BLaER1 treated with 17β-estradiol and CSF1 and Interleukin-3, amounts not matched to agents 10 nM and 100 nM (cell line): ENCODE measurements at regions not wholly inside any gene's neighbourhood (a gene's known extent, or its start where the extent isn't known, plus 50 kb on each side); places are given as distances from the start of the nearest gene placed in this dataset.

Experiments used
- H3K27ac ChIP-seq, 11 experiments: shearing (Covaris generic); formaldehyde crosslinking; 2 replicates each; pipeline ENCODE4 v1.8.1; 2022
- H3K27me3 ChIP-seq, 11 experiments: shearing (Covaris generic); formaldehyde crosslinking; 2 replicates each; pipeline ENCODE4 v1.8.1; 2022
- H3K36me3 ChIP-seq, 11 experiments: shearing (Covaris generic); formaldehyde crosslinking; 2 replicates each; pipeline ENCODE4 v1.8.1; 2022
- H3K4me1 ChIP-seq, 10 experiments: shearing (Covaris generic); formaldehyde crosslinking; 2 replicates each; pipeline ENCODE4 v1.8.1; 2022
- H3K4me2 ChIP-seq, 11 experiments: shearing (Covaris generic); formaldehyde crosslinking; 2 replicates each; pipeline ENCODE4 v1.8.1; 2022
- H3K4me3 ChIP-seq, 10 experiments: shearing (Covaris generic); formaldehyde crosslinking; 2 replicates each; pipeline ENCODE4 v1.8.1; 2022
- H3K9ac ChIP-seq, 11 experiments: shearing (Covaris generic); formaldehyde crosslinking; 2 replicates each; pipeline ENCODE4 v1.8.1; 2022
- H3K9me3 ChIP-seq, 11 experiments: shearing (Covaris generic); formaldehyde crosslinking; replicated peaks in 1 of 11; 2 replicates each; pipeline ENCODE4 v1.8.1; 2022
- H4K20me1 ChIP-seq, 11 experiments: shearing (Covaris generic); formaldehyde crosslinking; 2 replicates each; pipeline ENCODE4 v1.8.1; 2022
- Cebpa-rat ChIP-seq, 11 experiments: shearing (Covaris generic); IDR thresholded peaks; 2 replicates each; pipeline ENCODE4 v1.8.1; 2022

DNA sequence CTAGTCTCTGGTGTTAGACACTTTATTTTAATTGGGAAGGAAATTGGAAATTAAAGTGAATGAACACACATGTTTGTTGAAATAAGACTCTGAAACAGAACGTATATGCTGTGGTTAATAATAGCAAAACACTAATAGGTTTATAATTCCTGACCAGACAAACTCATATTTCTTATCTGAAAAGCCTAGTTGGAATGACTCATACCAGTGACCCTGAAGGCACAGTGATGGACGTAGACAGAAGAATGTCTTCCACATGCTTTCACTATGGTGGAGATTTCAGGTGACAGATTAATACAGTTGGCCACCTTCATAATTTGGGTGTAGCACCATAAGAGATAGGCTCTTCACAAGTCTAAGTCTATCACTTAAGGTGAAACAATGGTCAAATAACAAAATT lies 83.0 kb upstream of the COL11A1 start:
- no peak for TF ChIP-seq Cebpa-rat (IDR thresholded peaks at IDR 0.05)
- Histone ChIP-seq H3K4me1 (no peaks in the 10 kb centered on the region), H3K4me3 (no peak overlapping the region), H3K9ac (no peak overlapping the region), H4K20me1 (no peaks in the 10 kb centered on the region), H3K4me2 (no peak overlapping the region), H3K36me3 (no peaks in the 10 kb centered on the region), H3K9me3 (0 out of 22 replicates have a peak, but pooled peaks cover 0 to 1% (median 0%) of the 10 kb centered on the region in 11 experiments), H3K27ac (no peak overlapping the region), H3K27me3 (no peaks in the 10 kb centered on the region)

- peaks cover 0 to 7% (median 0%) of the 10 kb centered on the region in 11 experiments; a peak in 2 of 22 replicates for H3K9me3 ChIP-seq
- no peaks in the 10 kb centered on the region for H3K27me3 ChIP-seq
- no peak overlapping the region for H3K4me2 ChIP-seq
- no peak overlapping the region for H3K9ac ChIP-seq
- no peak overlapping the region for H3K4me3 ChIP-seq
- TF ChIP-seq Cebpa-rat (IDR thresholded peaks at IDR 0.05) = no peak
- H3K36me3 ChIP-seq = no peaks in the 10 kb centered on the region
- H3K27ac ChIP-seq = no peak overlapping the region
- no peaks in the 10 kb centered on the region for H3K4me1 ChIP-seq
- H4K20me1 ChIP-seq = no peaks in the 10 kb centered on the region
Measured at GRCh38 chr1:103190766-103191165, 82.4 kb upstream of the COL11A1 start.

DNA sequence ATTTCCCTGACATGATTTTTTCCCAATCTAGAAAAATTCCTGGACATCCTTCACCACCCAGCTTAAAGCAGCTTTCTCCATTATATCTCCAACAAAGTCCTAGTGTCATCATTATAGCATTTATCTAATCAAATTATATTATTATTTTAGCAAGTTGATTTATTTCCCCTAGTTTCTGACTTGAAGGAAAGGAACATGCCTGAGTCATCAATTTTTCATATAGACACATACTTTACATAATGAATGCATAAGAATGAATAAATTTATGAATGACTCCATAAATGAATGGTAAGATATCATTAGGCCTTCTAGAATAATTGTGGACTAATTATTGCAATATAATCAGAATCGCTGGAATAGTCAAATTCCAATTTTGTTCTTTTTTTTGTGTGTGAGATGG lies 79.4 kb upstream of the COL11A1 start:
- H3K4me1 ChIP-seq = no peaks in the 10 kb centered on the region
- H3K36me3 ChIP-seq = no peaks in the 10 kb centered on the region
- no peak for TF ChIP-seq Cebpa-rat (IDR thresholded peaks at IDR 0.05)
- no peak overlapping the region for H3K4me3 ChIP-seq
- H3K4me2 ChIP-seq = no peak overlapping the region
- no peaks in the 10 kb centered on the region for H3K27me3 ChIP-seq
- H3K9ac ChIP-seq = no peak overlapping the region
- no peak overlapping the region for H3K27ac ChIP-seq
- no peaks in the 10 kb centered on the region for H4K20me1 ChIP-seq
- H3K9me3 ChIP-seq = peaks cover 0 to 11% (median 0%) of the 10 kb centered on the region in 11 experiments; a peak in 2 of 22 replicates

DNA sequence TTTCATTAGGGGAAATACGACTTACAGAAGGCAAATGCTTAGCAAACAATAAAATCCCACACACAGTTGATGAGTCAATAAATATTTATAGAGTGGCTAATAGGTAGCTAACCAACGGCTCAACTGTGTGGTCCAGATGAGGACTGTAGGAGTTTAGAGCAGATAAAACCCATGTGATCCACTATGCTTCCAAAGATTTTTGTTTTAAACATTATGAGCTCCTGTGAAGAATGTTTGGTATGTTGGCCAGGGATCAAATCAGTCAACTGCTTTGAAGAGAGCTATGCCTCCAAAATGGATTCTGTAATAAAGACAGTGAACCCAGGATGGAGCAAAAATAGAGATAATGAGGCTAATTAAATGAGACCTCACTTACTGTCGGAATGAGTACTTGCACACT lies 72.3 kb upstream of the COL11A1 start:
- no peak for TF ChIP-seq Cebpa-rat (IDR thresholded peaks at IDR 0.05)
- H3K4me1 ChIP-seq = no peaks in the 10 kb centered on the region
- H3K9ac ChIP-seq = no peak overlapping the region
- no peak overlapping the region for H3K4me2 ChIP-seq
- H3K27me3 ChIP-seq = no peaks in the 10 kb centered on the region
- no peaks in the 10 kb centered on the region for H3K36me3 ChIP-seq
- no peaks in the 10 kb centered on the region for H4K20me1 ChIP-seq
- peaks cover 0 to 3% (median 0%) of the 10 kb centered on the region in 11 experiments; a peak in 2 of 22 replicates for H3K9me3 ChIP-seq
- no peak overlapping the region for H3K27ac ChIP-seq
- H3K4me3 ChIP-seq = no peak overlapping the region

- Histone ChIP-seq H4K20me1 (no peaks in the 10 kb centered on the region), H3K27me3 (no peaks in the 10 kb centered on the region), H3K36me3 (no peaks in the 10 kb centered on the region), H3K4me1 (no peaks in the 10 kb centered on the region), H3K27ac (no peak overlapping the region), H3K9me3 (no peaks in the 10 kb centered on the region), H3K4me3 (no peak overlapping the region), H3K4me2 (no peak overlapping the region), H3K9ac (no peak overlapping the region)
- TF ChIP-seq Cebpa-rat (IDR thresholded peaks at IDR 0.05) = no peak
Measured at GRCh38 chr1:103177108-103177775, 68.9 kb upstream of the COL11A1 start.

GRCh38 chr1:103171041-103171590 lies 62.8 kb upstream of the COL11A1 start:
- Histone ChIP-seq H3K27ac (no peak overlapping the region), H3K4me1 (no peaks in the 10 kb centered on the region)

DNA sequence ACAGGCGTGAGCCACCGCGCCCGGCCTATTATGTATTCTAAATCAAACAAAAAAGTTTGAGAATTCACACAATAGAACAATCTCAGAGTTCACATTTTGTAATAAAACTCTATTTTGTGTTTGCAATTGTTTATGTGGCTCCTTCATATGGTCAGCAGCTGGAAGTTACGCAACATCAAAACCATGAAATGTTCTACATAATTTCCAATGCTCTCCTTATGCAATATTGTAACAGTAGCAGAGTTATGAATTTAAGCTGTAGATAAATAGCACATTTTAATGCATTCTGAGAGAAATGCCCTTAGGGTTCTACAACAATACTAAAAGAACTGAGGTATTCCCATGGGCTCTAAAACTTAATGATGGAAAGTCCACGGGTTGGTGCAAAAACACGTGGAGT lies 62.3 kb upstream of the COL11A1 start:
- peak overlapping the region in 1 of 11 experiments; percentile 18; a peak in 1 of 22 replicates for H3K4me2 ChIP-seq
- no peaks in the 10 kb centered on the region for H3K36me3 ChIP-seq
- no peaks in the 10 kb centered on the region for H3K9me3 ChIP-seq
- no peak overlapping the region for H3K4me3 ChIP-seq
- H3K27ac ChIP-seq = no peak overlapping the region
- no peaks in the 10 kb centered on the region for H4K20me1 ChIP-seq
- peak in 4 of 11 experiments; percentile 15 to 77 (median 49); a peak in 5 of 22 replicates for TF ChIP-seq Cebpa-rat (IDR thresholded peaks at IDR 0.05)
- no peaks in the 10 kb centered on the region for H3K4me1 ChIP-seq
- no peaks in the 10 kb centered on the region for H3K27me3 ChIP-seq
- no peak overlapping the region for H3K9ac ChIP-seq

More at GRCh38 chr1:103171041-103171590, 62.8 kb upstream of the COL11A1 start:
- Histone ChIP-seq H3K9ac (no peak overlapping the region), H3K4me2 (peak overlapping the region in 1 of 11 experiments; percentile 18; a peak in 1 of 22 replicates), H3K27me3 (no peaks in the 10 kb centered on the region), H3K4me3 (no peak overlapping the region), H3K36me3 (no peaks in the 10 kb centered on the region), H3K9me3 (no peaks in the 10 kb centered on the region), H4K20me1 (no peaks in the 10 kb centered on the region)
- no peak for TF ChIP-seq Cebpa-rat (IDR thresholded peaks at IDR 0.05)

GRCh38 chr1:103162360-103162759 lies 54.0 kb upstream of the COL11A1 start:
- H3K27ac ChIP-seq = no peak overlapping the region
- H3K4me2 ChIP-seq = no peak overlapping the region
- no peaks in the 10 kb centered on the region for H3K27me3 ChIP-seq
- no peak overlapping the region for H3K9ac ChIP-seq
- no peaks in the 10 kb centered on the region for H4K20me1 ChIP-seq
- no peak overlapping the region for H3K4me3 ChIP-seq
- H3K36me3 ChIP-seq = no peaks in the 10 kb centered on the region
- peaks cover 0 to 8% (median 0%) of the 10 kb centered on the region in 10 experiments; a peak in 5 of 20 replicates for H3K4me1 ChIP-seq
- no peak for TF ChIP-seq Cebpa-rat (IDR thresholded peaks at IDR 0.05)
- no peaks in the 10 kb centered on the region for H3K9me3 ChIP-seq

DNA sequence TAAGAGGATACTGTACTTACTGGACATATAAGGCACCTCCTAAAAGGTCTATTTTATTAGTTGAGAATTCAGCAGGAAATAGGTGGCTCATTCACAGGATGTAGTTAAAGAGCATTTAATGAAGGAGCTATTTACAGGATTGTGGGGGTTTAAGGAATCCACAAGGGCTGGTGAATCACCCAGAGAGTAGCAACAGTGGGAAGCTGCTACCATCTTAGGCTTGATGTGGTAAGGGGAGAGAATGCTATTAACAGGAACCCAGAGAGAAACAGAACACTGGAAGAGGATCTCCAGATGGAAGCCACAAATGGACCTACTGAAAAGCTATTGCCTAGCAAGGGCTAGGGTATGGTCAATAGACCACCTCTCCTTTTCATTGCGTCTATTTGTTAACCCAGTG lies 52.0 kb upstream of the COL11A1 start:
- H4K20me1 ChIP-seq = no peaks in the 10 kb centered on the region
- H3K27ac ChIP-seq = no peak overlapping the region
- H3K9me3 ChIP-seq = no peaks in the 10 kb centered on the region
- H3K4me2 ChIP-seq = peak overlapping the region in 3 of 11 experiments; percentile 2 to 9 (median 7); a peak in 2 of 22 replicates
- no peak overlapping the region for H3K4me3 ChIP-seq
- no peak for TF ChIP-seq Cebpa-rat (IDR thresholded peaks at IDR 0.05)
- H3K36me3 ChIP-seq = no peaks in the 10 kb centered on the region
- no peak overlapping the region for H3K9ac ChIP-seq
- H3K27me3 ChIP-seq = no peaks in the 10 kb centered on the region
- peaks cover 0 to 8% (median 0%) of the 10 kb centered on the region in 10 experiments; a peak in 5 of 20 replicates for H3K4me1 ChIP-seq
